ENCODE measurements at regions not wholly inside any gene's neighbourhood (a gene's known extent, or its start where the extent isn't known, plus 50 kb on each side); places are given as distances from the start of the nearest gene placed in this dataset.

- no peak for TF ChIP-seq CTCF (conservative IDR thresholded peaks at IDR 0.05 in 1 of 2, IDR thresholded peaks at IDR 0.05 in 1 of 2; ENCODE audit: extremely low read depth in 1 of 2, insufficient read depth in 1 of 2, low read depth in 1 of 2, low read length in 2 of 2)
- TF ChIP-seq EZH2 (IDR thresholded peaks at IDR 0.05; ENCODE audit: borderline replicate concordance, low read length): no peak
Observed at GRCh38 chr4:175351473-175351872, 433.3 kb downstream of the ADAM29 start.
